ENCODE measurements at regions not wholly inside any gene's neighbourhood (a gene's known extent, or its start where the extent isn't known, plus 50 kb on each side); places are given as distances from the start of the nearest gene placed in this dataset.

- TF ChIP-seq CTCF (IDR thresholded peaks at IDR 0.05) = no peak
- DNase-seq (no peak), ATAC-seq (no peak)
- intact Hi-C loops (cut with DNase I) = no loop called here
- no peak overlapping the region for H3K27ac ChIP-seq
- no peaks in the 10 kb centered on the region for H3K9me3 ChIP-seq
- no peaks in the 10 kb centered on the region for H3K36me3 ChIP-seq (ENCODE audit: insufficient read depth in 1 of 2, low read depth in 1 of 2)
- H3K4me3 ChIP-seq = no peak overlapping the region
- H3K4me1 ChIP-seq = peaks cover 5% of the 10 kb centered on the region
- H3K27me3 ChIP-seq (ENCODE audit: insufficient read depth in 3 of 3, low read length in 2 of 3) = no peaks in the 10 kb centered on the region
- WGBS, 3 donors = 18 to 29% (median 27%) methylated on average over 3 of the region's 3 CpGs
These were observed 116.4 kb upstream of the ITGB1 start for GRCh38 chr10:33074443-33074842.

GRCh38 chr10:33073641-33074415 is 115.8 kb upstream of the ITGB1 start:
- no peak overlapping the region for H3K27ac ChIP-seq
- no peak for TF ChIP-seq CTCF (IDR thresholded peaks at IDR 0.05)
- H3K4me1 ChIP-seq = peaks cover 5% of the 10 kb centered on the region
- no peaks in the 10 kb centered on the region for H3K36me3 ChIP-seq (ENCODE audit: insufficient read depth in 1 of 2, low read depth in 1 of 2)
- 33 to 51% (median 36%) methylated on average over 10 of the region's 10 CpGs for WGBS, 3 donors
- DNase-seq (no peak), ATAC-seq (no peak)
- intact Hi-C loops (cut with DNase I) = no loop called here
- no peaks in the 10 kb centered on the region for H3K27me3 ChIP-seq (ENCODE audit: insufficient read depth in 3 of 3, low read length in 2 of 3)
- no peaks in the 10 kb centered on the region for H3K9me3 ChIP-seq
- H3K4me3 ChIP-seq = no peak overlapping the region

DNA sequence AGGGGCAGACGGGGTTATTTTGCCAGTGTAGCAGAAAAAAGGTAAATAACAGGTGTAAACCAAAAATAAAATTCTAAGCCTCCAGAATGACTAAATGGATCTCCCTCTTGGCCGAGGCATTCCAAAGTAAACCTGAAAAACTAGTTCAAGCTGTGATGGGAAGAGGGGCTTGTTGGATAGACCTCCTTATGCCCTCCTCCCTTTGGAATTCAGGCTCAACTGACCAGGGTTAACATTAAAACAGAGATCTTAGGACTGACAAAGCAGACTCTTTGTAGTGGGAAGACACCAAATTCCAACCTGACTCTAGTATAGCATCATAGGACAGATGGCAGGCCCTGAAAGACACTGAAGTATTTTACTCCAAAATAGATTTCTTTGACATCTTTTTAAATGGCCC is 113.8 kb upstream of the ITGB1 start:
- Histone ChIP-seq H3K4me1 (peaks cover 5% of the 10 kb centered on the region), H3K36me3 (ENCODE audit: insufficient read depth in 1 of 2, low read depth in 1 of 2) (no peaks in the 10 kb centered on the region), H3K4me3 (no peak overlapping the region), H3K27me3 (ENCODE audit: insufficient read depth in 3 of 3, low read length in 2 of 3) (no peaks in the 10 kb centered on the region), H3K9me3 (no peaks in the 10 kb centered on the region), H3K27ac (no peak overlapping the region)
- ATAC-seq = no peak
- TF ChIP-seq CTCF (IDR thresholded peaks at IDR 0.05) = no peak
- WGBS, 3 donors = 44 to 67% (median 54%) methylated on average over 2 of the region's 2 CpGs
- intact Hi-C loops (cut with DNase I) = no loop called here
- DNase-seq = no peak

GRCh38 chr10:33070101-33070500 is 112.1 kb upstream of the ITGB1 start:
- ATAC-seq (no peak), DNase-seq (no peak)
- intact Hi-C loops (cut with DNase I) = no loop called here
- no peaks in the 10 kb centered on the region for H3K27me3 ChIP-seq (ENCODE audit: insufficient read depth in 3 of 3, low read length in 2 of 3)
- no peak overlapping the region for H3K27ac ChIP-seq
- H3K9me3 ChIP-seq = no peaks in the 10 kb centered on the region
- no peak for TF ChIP-seq CTCF (IDR thresholded peaks at IDR 0.05)
- no peak overlapping the region for H3K4me3 ChIP-seq
- H3K36me3 ChIP-seq (ENCODE audit: insufficient read depth in 1 of 2, low read depth in 1 of 2) = no peaks in the 10 kb centered on the region
- WGBS, 3 donors = 88 to 91% (median 90%) methylated on average over 6 of the region's 6 CpGs
- H3K4me1 ChIP-seq = peaks cover 5% of the 10 kb centered on the region

DNA sequence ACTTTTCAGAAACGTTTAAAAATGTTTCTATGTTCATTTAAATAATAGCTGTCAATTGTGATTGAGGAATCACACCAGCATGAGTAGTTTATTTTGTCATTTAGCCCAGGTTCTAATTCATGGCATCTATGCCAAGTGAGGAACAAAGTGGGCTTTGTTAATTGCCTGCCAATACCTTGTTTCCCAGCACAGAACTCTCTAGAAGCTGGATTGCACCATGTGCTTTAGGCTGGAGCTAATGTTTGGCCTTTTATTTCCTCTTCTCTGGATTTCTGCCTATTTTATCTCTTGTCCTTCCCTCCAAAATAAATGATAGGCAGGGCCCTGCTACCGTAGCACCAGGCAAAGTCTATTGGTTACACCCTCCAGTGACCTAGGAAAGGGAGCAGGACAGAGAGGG is 109.9 kb upstream of the ITGB1 start:
- TF ChIP-seq CTCF (IDR thresholded peaks at IDR 0.05) = no peak
- Histone ChIP-seq H3K36me3 (ENCODE audit: insufficient read depth in 1 of 2, low read depth in 1 of 2) (no peaks in the 10 kb centered on the region), H3K4me3 (no peak overlapping the region), H3K27ac (no peak overlapping the region), H3K4me1 (no peaks in the 10 kb centered on the region), H3K9me3 (no peaks in the 10 kb centered on the region), H3K27me3 (ENCODE audit: insufficient read depth in 3 of 3, low read length in 2 of 3) (no peaks in the 10 kb centered on the region)
- DNase-seq = no peak
- no peak for ATAC-seq
- intact Hi-C loops (cut with DNase I) = no loop called here
- 13 to 46% (median 36%) methylated on average over 2 of the region's 2 CpGs for WGBS, 3 donors
